ENCODE measurements at regions not wholly inside any gene's neighbourhood (a gene's known extent, or its start where the extent isn't known, plus 50 kb on each side); places are given as distances from the start of the nearest gene placed in this dataset.

DNA sequence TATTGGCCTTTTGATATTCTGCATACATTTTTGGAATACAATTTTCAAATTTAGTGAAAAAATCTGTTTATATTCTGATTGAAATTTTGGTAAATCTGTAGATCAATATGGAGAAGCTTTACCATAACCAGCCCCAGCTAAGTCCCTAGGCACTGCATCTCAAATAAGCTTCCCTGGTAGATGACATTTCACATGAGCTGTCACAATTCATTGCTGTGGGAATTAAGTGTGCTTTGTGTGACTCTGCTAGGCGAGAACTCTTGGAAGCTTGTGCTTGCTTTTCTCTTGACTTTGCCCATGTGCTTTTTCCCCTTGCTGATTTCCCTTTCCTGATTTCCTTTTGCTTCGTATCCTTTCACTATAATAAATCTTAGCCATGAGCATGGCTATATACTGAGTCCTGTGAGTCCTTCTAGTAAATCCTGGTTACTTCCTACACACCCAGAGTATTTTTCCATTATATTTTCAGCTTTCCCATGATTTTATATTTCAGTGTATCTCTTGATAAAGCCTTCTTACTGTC lies 166.5 kb upstream of the MMS22L start (continued):
- TF ChIP-seq, protein P1, sequence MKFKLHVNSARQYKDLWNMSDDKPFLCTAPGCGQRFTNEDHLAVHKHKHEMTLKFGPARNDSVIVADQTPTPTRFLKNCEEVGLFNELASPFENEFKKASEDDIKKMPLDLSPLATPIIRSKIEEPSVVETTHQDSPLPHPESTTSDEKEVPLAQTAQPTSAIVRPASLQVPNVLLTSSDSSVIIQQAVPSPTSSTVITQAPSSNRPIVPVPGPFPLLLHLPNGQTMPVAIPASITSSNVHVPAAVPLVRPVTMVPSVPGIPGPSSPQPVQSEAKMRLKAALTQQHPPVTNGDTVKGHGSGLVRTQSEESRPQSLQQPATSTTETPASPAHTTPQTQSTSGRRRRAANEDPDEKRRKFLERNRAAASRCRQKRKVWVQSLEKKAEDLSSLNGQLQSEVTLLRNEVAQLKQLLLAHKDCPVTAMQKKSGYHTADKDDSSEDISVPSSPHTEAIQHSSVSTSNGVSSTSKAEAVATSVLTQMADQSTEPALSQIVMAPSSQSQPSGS (IDR thresholded peaks at IDR 0.05; ENCODE audit: low read length), result no peak
- TF ChIP-seq BRCA1 (IDR thresholded peaks at IDR 0.05; ENCODE audit: low read depth, low read length) (no peak), SRF (IDR thresholded peaks at IDR 0.05; ENCODE audit: low read depth, low read length) (no peak), POLR2A (IDR thresholded peaks at IDR 0.05; ENCODE audit: control extremely low read depth in 1 of 2, low read depth in 2 of 2, low read length in 2 of 2) (no peak), EP300 (IDR thresholded peaks at IDR 0.05; ENCODE audit: borderline replicate concordance in 1 of 2, low read depth in 2 of 2, low read length in 2 of 2) (no peak), SP2 (IDR thresholded peaks at IDR 0.05; ENCODE audit: low read length) (no peak), POLR2AphosphoS5 (IDR thresholded peaks at IDR 0.05; ENCODE audit: low read depth, low read length) (no peak)
